ENCODE measurements at regions not wholly inside any gene's neighbourhood (a gene's known extent, or its start where the extent isn't known, plus 50 kb on each side); places are given as distances from the start of the nearest gene placed in this dataset.

DNA sequence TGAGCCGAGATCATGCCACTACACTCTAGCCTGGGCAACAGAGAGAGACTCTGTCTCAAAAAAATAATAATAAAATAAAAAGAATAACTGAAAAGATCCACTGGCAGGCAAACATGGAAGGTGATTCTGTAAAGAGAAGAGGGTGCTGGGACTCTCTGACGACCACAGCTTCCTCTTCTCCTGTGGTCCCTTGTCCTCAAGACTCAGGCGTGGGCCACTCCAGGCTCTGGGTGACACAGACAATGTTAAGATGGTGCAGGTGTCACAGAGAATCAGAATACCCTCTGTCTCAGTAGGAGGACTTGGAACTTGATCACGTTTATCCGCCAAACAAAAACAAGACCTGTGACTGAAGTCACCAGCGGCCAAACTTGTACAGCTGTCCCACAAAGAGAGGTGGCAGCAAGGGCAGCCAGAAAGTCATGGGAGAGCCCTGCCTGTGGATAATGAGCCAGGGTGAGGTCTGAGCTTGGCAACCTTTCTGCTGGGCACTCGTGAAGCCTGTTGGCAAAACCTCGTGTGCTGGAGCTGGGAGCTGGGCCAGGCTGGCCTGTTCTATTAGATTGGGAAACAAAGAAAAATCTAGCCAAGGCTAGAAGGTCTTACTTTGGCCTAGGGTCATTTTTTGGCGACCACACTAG lies 76.4 kb upstream of the ITGA6 start:
- ATAC-seq: peak; percentile 98
- DNase-seq (ENCODE audit: low spot score): peak; percentile 95

DNA sequence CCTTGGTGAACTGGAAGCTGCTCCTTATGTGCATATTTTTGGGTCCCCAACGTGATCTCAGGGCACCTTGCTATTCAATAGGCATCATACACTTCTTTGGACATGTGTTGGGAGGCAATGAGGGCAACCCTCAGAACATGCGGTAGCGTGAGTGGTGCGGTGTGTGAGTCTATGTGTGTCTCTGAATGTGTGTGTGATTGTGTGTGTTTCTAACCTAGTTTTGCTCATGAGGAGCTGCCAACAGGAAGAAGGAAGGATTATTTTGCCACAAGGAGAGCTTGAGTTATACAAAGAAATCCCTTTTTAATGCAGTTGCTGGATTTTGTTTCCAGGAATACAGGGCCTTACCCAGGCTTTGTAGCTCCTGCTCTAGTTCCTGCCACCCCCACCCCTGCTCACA lies 75.8 kb upstream of the ITGA6 start:
- no peak for ATAC-seq
- DNase-seq (ENCODE audit: low spot score): no peak

DNA sequence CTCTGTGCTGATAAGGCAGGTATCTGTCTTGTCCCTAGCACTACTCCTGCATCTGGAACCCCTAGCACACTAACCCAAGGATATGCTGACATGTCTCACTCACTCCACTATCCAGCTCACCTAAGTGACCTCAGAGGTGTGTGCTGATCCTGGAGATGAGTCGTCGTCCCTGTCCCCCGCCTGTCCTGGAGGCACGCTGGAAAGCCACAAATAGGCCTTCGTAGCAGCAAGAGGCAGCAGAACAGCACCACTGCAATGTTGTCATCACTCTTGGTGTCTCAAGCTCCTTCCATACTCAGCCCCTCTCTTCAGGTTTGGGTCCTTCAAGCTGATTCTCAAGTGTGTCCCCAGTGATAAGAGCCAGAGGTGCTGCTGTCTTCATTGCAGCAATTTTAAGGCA lies 73.0 kb upstream of the ITGA6 start:
- DNase-seq (ENCODE audit: low spot score) (no peak), ATAC-seq (no peak)

GRCh38 chr2:172357442-172357841 lies 69.9 kb upstream of the ITGA6 start:
- DNase-seq (ENCODE audit: low spot score) (no peak), ATAC-seq (no peak)

DNA sequence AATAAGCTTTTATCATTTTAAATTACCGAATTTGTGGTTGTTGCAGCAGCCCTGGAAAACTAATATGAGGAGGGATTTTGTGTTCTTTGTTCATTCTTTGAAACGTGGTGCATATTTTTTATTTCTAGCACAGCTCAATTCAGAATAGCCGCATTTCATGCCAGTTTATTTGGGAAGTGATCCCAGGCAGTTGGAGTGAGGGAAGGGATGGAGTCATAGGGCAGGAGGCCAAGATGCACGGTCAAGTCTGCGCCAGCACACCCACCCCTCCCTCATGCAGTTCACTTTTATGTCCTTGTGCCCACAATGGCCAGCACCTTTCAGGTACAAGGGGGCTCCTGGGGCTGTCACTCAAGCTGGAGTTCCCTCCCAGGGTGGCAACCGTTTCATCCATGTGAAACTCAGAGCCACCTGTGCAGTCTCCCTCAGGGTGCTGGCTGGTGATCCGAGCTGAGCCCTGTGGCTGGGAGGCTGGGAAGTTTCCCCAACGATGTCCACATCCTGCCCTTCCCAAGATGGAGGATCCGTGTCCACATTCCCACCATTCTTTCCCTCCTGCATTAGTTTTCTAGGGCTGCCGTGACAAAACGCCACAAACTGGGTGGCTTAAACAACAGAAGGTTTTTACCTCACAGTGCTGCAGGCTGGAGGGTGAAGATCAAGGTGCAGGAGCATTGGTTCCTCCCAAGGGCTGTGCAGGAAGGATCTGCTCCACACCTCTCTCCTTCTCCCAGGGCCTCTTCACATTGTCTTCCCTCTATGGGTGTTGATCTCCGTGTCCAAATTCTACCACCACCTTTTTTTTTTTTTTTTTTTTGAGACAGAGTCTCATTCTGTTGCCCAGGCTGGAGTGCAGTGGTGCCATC lies 68.5 kb upstream of the ITGA6 start:
- ATAC-seq: no peak
- no peak for DNase-seq (ENCODE audit: low spot score)

GRCh38 chr2:172361360-172361759 lies 66.0 kb upstream of the ITGA6 start:
- DNase-seq (ENCODE audit: low spot score) (no peak), ATAC-seq (no peak)

- ATAC-seq (no peak), DNase-seq (ENCODE audit: low spot score) (no peak)
These were observed 65.5 kb upstream of the ITGA6 start for GRCh38 chr2:172361840-172362239.

DNA sequence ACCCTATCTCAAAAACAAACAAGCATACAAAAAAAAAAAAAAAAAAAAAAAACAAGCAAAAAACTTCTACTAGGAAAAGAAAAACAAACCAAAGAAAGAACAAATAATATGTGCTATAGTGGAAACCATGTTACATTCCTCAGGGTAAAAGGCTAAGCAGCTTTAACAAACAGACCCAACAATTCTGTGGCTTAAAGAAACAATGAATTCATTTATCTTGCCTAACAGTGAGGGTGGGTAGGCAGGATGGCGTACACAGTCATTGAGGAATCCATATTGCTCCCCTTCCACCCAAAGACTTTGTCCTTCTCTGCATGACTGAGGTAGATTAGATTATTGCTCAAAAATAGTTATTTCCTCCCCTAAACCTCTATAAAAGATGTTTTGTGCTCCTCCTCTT lies 63.1 kb upstream of the ITGA6 start:
- ATAC-seq: no peak

DNA sequence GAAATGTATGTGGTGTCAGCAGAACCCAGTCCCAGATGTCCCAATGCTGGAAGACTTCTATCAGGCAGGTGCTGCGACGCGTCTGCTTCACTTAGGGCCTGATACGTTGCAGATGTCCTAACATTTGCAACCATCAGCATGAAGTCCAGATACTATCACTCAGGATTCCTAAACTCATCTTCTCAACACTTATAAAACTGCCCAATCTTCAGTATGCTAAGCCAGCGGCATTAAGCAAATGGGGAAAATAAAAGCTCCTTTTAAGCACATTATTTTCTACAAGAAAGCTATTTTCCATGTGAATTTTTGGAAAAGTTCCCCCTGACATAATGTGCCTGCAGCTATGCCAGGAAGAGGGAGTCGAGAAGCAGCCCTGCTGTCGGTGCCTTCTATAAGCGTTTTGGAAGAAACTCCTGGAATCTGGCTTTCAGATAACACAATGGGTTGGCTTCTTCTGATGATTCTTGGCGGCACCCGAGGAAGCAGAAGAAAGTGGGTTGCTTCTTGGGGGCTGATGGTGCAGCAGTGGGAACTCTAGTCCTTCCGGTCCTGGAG lies 60.7 kb upstream of the ITGA6 start:
- DNase-seq (ENCODE audit: low spot score): no peak
- ATAC-seq: no peak

More for the DNA sequence above, 63.1 kb upstream of the ITGA6 start:
- no peak for DNase-seq (ENCODE audit: low spot score)

- ATAC-seq: no peak
- DNase-seq (ENCODE audit: low spot score): no peak
These were observed 56.4 kb upstream of the ITGA6 start for GRCh38 chr2:172370821-172371455.

- DNase-seq (ENCODE audit: low spot score): no peak
- ATAC-seq: no peak
These were observed 55.0 kb upstream of the ITGA6 start for GRCh38 chr2:172372436-172372835.

DNA sequence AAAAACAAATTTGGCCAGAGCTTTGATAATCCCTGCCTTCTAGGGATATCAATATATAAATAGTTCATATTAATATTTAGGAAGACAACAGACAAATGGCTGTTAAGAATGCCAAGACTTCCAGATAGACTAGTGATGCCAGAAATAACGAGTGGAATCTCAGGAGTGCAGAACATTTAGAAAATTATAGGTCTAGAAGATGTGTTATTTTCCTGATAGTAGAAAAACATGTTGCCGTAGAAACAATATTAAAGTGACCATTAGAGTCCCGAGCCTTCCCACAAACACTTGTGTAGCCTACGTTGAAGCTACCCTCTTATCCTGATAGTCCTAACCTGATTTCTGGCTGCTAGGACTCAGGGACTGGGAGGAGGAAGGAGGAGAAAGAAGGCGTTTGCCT lies 54.3 kb upstream of the ITGA6 start:
- DNase-seq (ENCODE audit: low spot score): no peak
- ATAC-seq: no peak

- DNase-seq (ENCODE audit: low spot score) (no peak), ATAC-seq (no peak)
These were observed 53.6 kb upstream of the ITGA6 start for GRCh38 chr2:172373766-172374165.

- ATAC-seq (peak; percentile 90), DNase-seq (ENCODE audit: low spot score) (peak; percentile 60)
These were observed 52.8 kb upstream of the ITGA6 start for GRCh38 chr2:172374318-172375240.

- DNase-seq (ENCODE audit: low spot score) (no peak), ATAC-seq (peak; percentile 27)
These were observed 52.1 kb upstream of the ITGA6 start for GRCh38 chr2:172375251-172375650.

DNA sequence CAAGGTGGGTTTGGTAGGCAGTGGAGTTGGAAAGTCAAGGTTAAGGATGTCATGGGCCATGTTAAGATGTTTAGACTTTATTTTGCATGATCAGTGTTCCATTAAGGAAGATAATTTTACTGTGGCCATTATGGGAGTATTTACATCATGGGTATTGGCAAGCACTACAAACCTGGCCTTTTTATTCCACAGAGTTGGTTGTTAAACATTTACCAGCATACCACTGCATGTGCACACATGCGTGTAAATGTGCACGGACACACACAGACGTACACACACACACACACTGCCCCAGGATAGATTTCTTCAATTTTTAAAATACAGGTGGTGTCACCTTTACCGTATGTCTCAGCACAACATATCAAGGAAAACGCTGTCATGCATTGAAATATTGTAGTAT lies 51.4 kb upstream of the ITGA6 start:
- DNase-seq (ENCODE audit: low spot score) (no peak), ATAC-seq (no peak)

DNA sequence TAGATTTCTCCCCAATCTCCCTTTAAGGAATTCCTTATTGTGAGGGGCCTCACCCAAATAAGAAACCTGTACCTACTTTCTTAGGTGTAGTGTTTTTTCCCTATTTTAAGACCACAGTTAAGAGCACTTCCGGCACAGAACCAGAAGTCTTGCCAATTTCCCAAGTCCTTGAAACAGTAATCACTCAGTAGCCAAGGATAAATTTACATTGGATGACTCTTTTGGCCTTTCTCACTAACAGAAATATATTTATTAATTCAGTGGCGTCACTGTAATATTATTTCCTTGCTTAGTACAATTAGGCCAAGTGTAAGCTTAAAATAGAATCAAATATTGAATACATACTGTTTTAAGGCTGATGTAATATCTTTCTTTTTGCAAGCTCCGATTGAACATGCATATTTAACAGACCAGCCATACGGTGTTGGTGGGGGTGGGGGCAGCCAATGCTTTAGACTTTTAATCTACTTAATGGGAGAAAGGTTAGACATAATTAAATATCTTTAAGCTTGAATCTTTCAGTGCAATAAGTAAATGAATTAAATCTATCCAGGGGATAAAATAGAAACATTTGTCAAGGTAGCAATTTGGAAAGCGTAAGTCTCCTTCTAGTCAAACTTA lies 50.8 kb upstream of the ITGA6 start:
- DNase-seq (ENCODE audit: low spot score): no peak

GRCh38 chr2:172377408-172377807 lies 50.0 kb upstream of the ITGA6 start:
- no peak for DNase-seq (ENCODE audit: low spot score)

More for the DNA sequence above, 50.8 kb upstream of the ITGA6 start:
- ATAC-seq: no peak

More at GRCh38 chr2:172377408-172377807, 50.0 kb upstream of the ITGA6 start:
- ATAC-seq: no peak

All from left lobe of liver (tissue), 2 donors.